ENCODE measurements at regions not wholly inside any gene's neighbourhood (a gene's known extent, or its start where the extent isn't known, plus 50 kb on each side); places are given as distances from the start of the nearest gene placed in this dataset.

- FAIRE-seq (no peak), DNase-seq (ENCODE audit: extremely low spot score, insufficient read length, low read depth) (no peak)
Measured at GRCh38 chr20:11013801-11014200, 340.0 kb upstream of the JAG1 start.

- DNase-seq (ENCODE audit: extremely low spot score, insufficient read length, low read depth) = no peak
- no peak for FAIRE-seq
Measured at GRCh38 chr20:11015440-11015839, 341.6 kb upstream of the JAG1 start.

GRCh38 chr20:11017446-11017845, 343.6 kb upstream of the JAG1 start:
- no peak for FAIRE-seq
- DNase-seq (ENCODE audit: extremely low spot score, insufficient read length, low read depth) = no peak

GRCh38 chr20:11018668-11019170, 344.9 kb upstream of the JAG1 start:
- DNase-seq (ENCODE audit: extremely low spot score, insufficient read length, low read depth) (no peak), FAIRE-seq (no peak)

GRCh38 chr20:11020712-11021111, 346.9 kb upstream of the JAG1 start:
- FAIRE-seq = no peak
- no peak for DNase-seq (ENCODE audit: extremely low spot score, insufficient read length, low read depth)

- DNase-seq (ENCODE audit: extremely low spot score, insufficient read length, low read depth) = no peak
- FAIRE-seq = no peak
Measured at GRCh38 chr20:11027224-11027623, 353.4 kb upstream of the JAG1 start.

GRCh38 chr20:11030351-11030750, 356.6 kb upstream of the JAG1 start:
- DNase-seq (ENCODE audit: extremely low spot score, insufficient read length, low read depth) (no peak), FAIRE-seq (no peak)

- DNase-seq (ENCODE audit: extremely low spot score, insufficient read length, low read depth) (no peak), FAIRE-seq (no peak)
Measured at GRCh38 chr20:11031300-11031699, 357.5 kb upstream of the JAG1 start.

- DNase-seq (ENCODE audit: extremely low spot score, insufficient read length, low read depth) (no peak), FAIRE-seq (no peak)
Measured at GRCh38 chr20:11032611-11033010, 358.8 kb upstream of the JAG1 start.

GRCh38 chr20:11034025-11034424, 360.2 kb upstream of the JAG1 start:
- FAIRE-seq (no peak), DNase-seq (ENCODE audit: extremely low spot score, insufficient read length, low read depth) (no peak)

- FAIRE-seq (no peak), DNase-seq (ENCODE audit: extremely low spot score, insufficient read length, low read depth) (no peak)
Measured at GRCh38 chr20:11035211-11035610, 361.4 kb upstream of the JAG1 start.

GRCh38 chr20:11041396-11041795, 367.6 kb upstream of the JAG1 start:
- DNase-seq (ENCODE audit: extremely low spot score, insufficient read length, low read depth) = no peak
- FAIRE-seq = no peak

- no peak for FAIRE-seq
- no peak for DNase-seq (ENCODE audit: extremely low spot score, insufficient read length, low read depth)
Measured at GRCh38 chr20:11043001-11043400, 369.2 kb upstream of the JAG1 start.

GRCh38 chr20:11044561-11044960, 370.8 kb upstream of the JAG1 start:
- FAIRE-seq (no peak), DNase-seq (ENCODE audit: extremely low spot score, insufficient read length, low read depth) (no peak)

- FAIRE-seq = no peak
- DNase-seq (ENCODE audit: extremely low spot score, insufficient read length, low read depth) = no peak
Measured at GRCh38 chr20:11045412-11046175, 371.8 kb upstream of the JAG1 start.

- FAIRE-seq (no peak), DNase-seq (ENCODE audit: extremely low spot score, insufficient read length, low read depth) (no peak)
Measured at GRCh38 chr20:11047559-11047958, 373.8 kb upstream of the JAG1 start.

- DNase-seq (ENCODE audit: extremely low spot score, insufficient read length, low read depth) = no peak
- no peak for FAIRE-seq
Measured at GRCh38 chr20:11048739-11049138, 374.9 kb upstream of the JAG1 start.

- FAIRE-seq = no peak
Measured at GRCh38 chr20:11050350-11050749, 376.6 kb upstream of the JAG1 start.

GRCh38 chr20:11051136-11051535, 377.3 kb upstream of the JAG1 start:
- DNase-seq (ENCODE audit: extremely low spot score, insufficient read length, low read depth) = no peak
- FAIRE-seq = no peak

More at GRCh38 chr20:11050350-11050749, 376.6 kb upstream of the JAG1 start:
- no peak for DNase-seq (ENCODE audit: extremely low spot score, insufficient read length, low read depth)

- FAIRE-seq (no peak), DNase-seq (ENCODE audit: extremely low spot score, insufficient read length, low read depth) (no peak)
Measured at GRCh38 chr20:11053310-11053709, 379.5 kb upstream of the JAG1 start.

GRCh38 chr20:11054266-11054993, 380.6 kb upstream of the JAG1 start:
- no peak for FAIRE-seq
- no peak for DNase-seq (ENCODE audit: extremely low spot score, insufficient read length, low read depth)

Data from GM18507 (cell line).